ENCODE measurements at regions not wholly inside any gene's neighbourhood (a gene's known extent, or its start where the extent isn't known, plus 50 kb on each side); places are given as distances from the start of the nearest gene placed in this dataset.

- H3K4me3 ChIP-seq (ENCODE audit: low read depth, low read length), result no peak overlapping the region
- TF ChIP-seq CTCF (IDR thresholded peaks at IDR 0.05; ENCODE audit: borderline replicate concordance, insufficient read depth, low read depth, low read length), result no peak
Observed at GRCh38 chr6:33896391-33897188, 92.8 kb upstream of the MLN start.

- no peak overlapping the region for H3K4me3 ChIP-seq (ENCODE audit: low read depth, low read length)
- no peak for TF ChIP-seq CTCF (IDR thresholded peaks at IDR 0.05; ENCODE audit: borderline replicate concordance, insufficient read depth, low read depth, low read length)
Observed at GRCh38 chr6:33895988-33896387, 92.2 kb upstream of the MLN start.

- no peak for TF ChIP-seq CTCF (IDR thresholded peaks at IDR 0.05; ENCODE audit: borderline replicate concordance, insufficient read depth, low read depth, low read length)
- no peak overlapping the region for H3K4me3 ChIP-seq (ENCODE audit: low read depth, low read length)
Observed at GRCh38 chr6:33895296-33895695, 91.5 kb upstream of the MLN start.

- H3K4me3 ChIP-seq (ENCODE audit: low read depth, low read length), result no peak overlapping the region
- TF ChIP-seq CTCF (IDR thresholded peaks at IDR 0.05; ENCODE audit: borderline replicate concordance, insufficient read depth, low read depth, low read length), result no peak
Observed at GRCh38 chr6:33894438-33894837, 90.6 kb upstream of the MLN start.

DNA sequence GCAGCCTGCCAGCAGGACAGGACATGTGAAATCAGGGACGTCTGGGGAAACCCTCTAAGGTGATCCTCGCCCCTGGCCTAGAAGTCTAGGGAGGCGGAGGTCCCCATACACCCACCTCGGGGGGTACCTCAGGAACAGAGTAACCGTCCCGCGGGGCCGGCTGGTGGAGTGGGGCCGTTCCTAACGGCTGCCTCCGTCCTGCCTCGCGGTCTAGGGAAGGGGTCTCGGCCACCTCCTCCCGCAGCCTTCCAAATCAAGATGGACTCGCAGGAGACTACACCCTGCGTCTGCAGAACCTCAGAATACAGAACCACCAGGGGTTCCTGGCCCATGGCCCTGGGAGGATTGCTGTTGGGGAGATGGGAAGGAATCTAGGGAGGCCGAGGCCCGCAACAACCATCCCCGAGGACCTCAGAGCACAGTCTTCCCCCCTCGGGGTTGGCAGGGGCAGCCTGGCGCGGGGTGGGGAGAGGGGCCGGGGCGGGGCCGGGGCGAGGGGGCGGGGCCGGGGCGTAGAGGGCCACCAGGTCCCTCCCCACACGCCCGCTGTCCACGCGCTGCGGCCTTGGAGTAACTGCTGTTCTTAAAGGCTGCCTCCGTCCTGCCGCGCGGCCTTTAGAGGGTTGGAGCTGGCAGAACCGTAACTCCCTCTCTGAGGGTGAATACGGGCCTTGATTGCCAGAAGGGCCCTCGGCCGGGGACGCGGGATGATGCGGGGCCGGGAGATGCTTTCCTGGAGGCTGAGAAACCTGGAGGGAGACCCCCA is 89.0 kb upstream of the MLN start:
- no peak overlapping the region for H3K4me3 ChIP-seq (ENCODE audit: low read depth, low read length)
- TF ChIP-seq CTCF (IDR thresholded peaks at IDR 0.05; ENCODE audit: borderline replicate concordance, insufficient read depth, low read depth, low read length), result no peak

DNA sequence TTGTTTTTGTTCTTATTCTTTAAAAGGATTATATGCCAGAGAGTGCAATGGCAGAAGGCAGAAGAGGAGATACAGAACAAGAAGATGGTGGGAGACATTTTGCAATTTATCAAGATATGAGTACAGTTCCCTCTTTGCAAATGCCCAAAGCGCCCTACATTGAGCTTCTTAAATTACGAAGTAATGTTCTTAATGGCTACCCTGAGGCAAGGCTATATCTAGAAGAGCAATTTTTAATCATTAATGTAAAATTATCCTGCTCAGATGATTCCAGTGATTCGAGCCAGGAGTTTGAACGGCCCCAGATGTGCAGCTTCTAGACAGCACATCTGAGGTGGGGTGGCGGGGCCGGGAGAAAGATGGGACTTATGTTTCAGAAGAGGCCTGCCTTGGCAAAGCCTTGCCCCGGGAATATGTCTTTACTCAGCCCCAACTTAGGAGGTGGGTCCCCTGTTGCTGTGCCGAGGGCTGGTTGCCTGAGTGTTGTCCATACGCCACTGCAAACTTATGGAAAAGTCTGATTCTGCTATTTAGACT is 84.9 kb upstream of the MLN start:
- no peak overlapping the region for H3K4me3 ChIP-seq (ENCODE audit: low read depth, low read length)
- no peak for TF ChIP-seq CTCF (IDR thresholded peaks at IDR 0.05; ENCODE audit: borderline replicate concordance, insufficient read depth, low read depth, low read length)

Data from GM12875 (cell line).